ENCODE measurements at regions not wholly inside any gene's neighbourhood (a gene's known extent, or its start where the extent isn't known, plus 50 kb on each side); places are given as distances from the start of the nearest gene placed in this dataset.

GRCh38 chr3:177724020-177724638, 526.8 kb upstream of the TBL1XR1 start:
- TF ChIP-seq POLR2A (IDR thresholded peaks at IDR 0.05) (no peak), CTCF (IDR thresholded peaks at IDR 0.05) (no peak), EP300 (IDR thresholded peaks at IDR 0.05) (no peak)

Measured in ovary (tissue), 3 donors.